IMR-90 (cell line): ENCODE measurements at regions not wholly inside any gene's neighbourhood (a gene's known extent, or its start where the extent isn't known, plus 50 kb on each side); places are given as distances from the start of the nearest gene placed in this dataset.

Experiments
- BHLHE40 ChIP-seq: fragments of 150-350 bp; IDR thresholded peaks from 2 replicates; pipeline ENCODE4 v1.6.1; 2016; ENCODE audit warnings: mild to moderate bottlenecking, low read depth, low read length
- CHD1 ChIP-seq: IDR thresholded peaks from 2 replicates; pipeline ENCODE4 v1.6.1; 2012; ENCODE audit warnings: low read depth, low read length, improper control_type of control experiment
- FOS ChIP-seq: fragments of 150-350 bp; IDR thresholded peaks from 2 replicates; pipeline ENCODE4 v1.6.1; 2016; ENCODE audit warnings: low read depth, low read length
- NFE2L2 ChIP-seq: fragments of 150-350 bp; IDR thresholded peaks from 2 replicates; pipeline ENCODE4 v1.6.1; 2016; ENCODE audit warnings: low read depth, mild to moderate bottlenecking, low read length
- POLR2A ChIP-seq: IDR thresholded peaks from 2 replicates; pipeline ENCODE4 v1.6.1; 2012; ENCODE audit warnings: mild to moderate bottlenecking, low read depth, low read length
- RAD21 ChIP-seq: IDR thresholded peaks from 2 replicates; pipeline ENCODE4 v1.6.1; 2012; ENCODE audit warnings: low read length, improper control_type of control experiment
- RCOR1 ChIP-seq: IDR thresholded peaks from 2 replicates; pipeline ENCODE4 v1.6.1; 2012; ENCODE audit warnings: mild to moderate bottlenecking, low read length, improper control_type of control experiment; ENCODE audit not compliant: insufficient replicate concordance
- RFX5 ChIP-seq: IDR thresholded peaks from 2 replicates; pipeline ENCODE4 v1.8.0; 2012; ENCODE audit warnings: low read depth, mild to moderate bottlenecking, low read length, moderate library complexity
- SMC3 ChIP-seq: fragments of 150-350 bp; IDR thresholded peaks from 2 replicates; pipeline ENCODE4 v1.6.1; 2016; ENCODE audit warnings: low read depth, mild to moderate bottlenecking, antibody characterized with exemption, low read length, moderate library complexity
- TF ChIP-seq, protein P1 (sequence below): conservative IDR thresholded peaks from 2 replicates; pipeline ENCODE4 v1.5.1; 2012; ENCODE audit warnings: mild to moderate bottlenecking, low read depth, low read length, improper control_type of control experiment
- TF ChIP-seq, protein P2 (sequence below): fragments of 150-350 bp; IDR thresholded peaks from 2 replicates; pipeline ENCODE4 v1.6.1; 2017; ENCODE audit warnings: mild to moderate bottlenecking, antibody characterized with exemption, low read length, low read depth

DNA sequence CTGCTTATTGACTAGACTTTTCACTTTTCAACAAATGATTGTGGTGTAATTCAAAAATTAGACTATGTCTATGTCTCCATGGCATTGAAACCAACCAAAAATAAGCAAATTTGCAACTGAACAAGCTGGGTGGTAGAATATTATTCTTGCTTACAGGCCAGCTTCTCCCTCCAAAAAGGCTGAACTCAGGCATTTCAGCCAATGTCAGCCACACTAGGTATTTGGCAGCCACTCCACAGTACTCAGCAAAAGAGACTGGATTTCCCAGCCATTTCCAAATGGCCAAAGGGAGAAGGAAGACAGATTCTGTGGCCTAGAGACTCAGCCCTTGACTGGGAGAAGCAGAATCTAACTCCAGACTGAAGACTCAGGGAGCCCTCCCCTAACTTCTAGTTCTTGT is 121.8 kb upstream of the IRX5 start:
- TF ChIP-seq, protein P1, sequence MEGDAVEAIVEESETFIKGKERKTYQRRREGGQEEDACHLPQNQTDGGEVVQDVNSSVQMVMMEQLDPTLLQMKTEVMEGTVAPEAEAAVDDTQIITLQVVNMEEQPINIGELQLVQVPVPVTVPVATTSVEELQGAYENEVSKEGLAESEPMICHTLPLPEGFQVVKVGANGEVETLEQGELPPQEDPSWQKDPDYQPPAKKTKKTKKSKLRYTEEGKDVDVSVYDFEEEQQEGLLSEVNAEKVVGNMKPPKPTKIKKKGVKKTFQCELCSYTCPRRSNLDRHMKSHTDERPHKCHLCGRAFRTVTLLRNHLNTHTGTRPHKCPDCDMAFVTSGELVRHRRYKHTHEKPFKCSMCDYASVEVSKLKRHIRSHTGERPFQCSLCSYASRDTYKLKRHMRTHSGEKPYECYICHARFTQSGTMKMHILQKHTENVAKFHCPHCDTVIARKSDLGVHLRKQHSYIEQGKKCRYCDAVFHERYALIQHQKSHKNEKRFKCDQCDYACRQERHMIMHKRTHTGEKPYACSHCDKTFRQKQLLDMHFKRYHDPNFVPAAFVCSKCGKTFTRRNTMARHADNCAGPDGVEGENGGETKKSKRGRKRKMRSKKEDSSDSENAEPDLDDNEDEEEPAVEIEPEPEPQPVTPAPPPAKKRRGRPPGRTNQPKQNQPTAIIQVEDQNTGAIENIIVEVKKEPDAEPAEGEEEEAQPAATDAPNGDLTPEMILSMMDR, result no peak
- TF ChIP-seq POLR2A, result no peak
- no peak for TF ChIP-seq SMC3
- TF ChIP-seq RFX5, result no peak
- TF ChIP-seq, protein P2, sequence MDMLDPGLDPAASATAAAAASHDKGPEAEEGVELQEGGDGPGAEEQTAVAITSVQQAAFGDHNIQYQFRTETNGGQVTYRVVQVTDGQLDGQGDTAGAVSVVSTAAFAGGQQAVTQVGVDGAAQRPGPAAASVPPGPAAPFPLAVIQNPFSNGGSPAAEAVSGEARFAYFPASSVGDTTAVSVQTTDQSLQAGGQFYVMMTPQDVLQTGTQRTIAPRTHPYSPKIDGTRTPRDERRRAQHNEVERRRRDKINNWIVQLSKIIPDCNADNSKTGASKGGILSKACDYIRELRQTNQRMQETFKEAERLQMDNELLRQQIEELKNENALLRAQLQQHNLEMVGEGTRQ, result no peak
- TF ChIP-seq CHD1, result no peak
- no peak for TF ChIP-seq RCOR1
- no peak for TF ChIP-seq FOS
- no peak for TF ChIP-seq RAD21
- no peak for TF ChIP-seq BHLHE40
- TF ChIP-seq NFE2L2, result no peak
